HEK293 (cell line): ENCODE measurements at regions not wholly inside any gene's neighbourhood (a gene's known extent, or its start where the extent isn't known, plus 50 kb on each side); places are given as distances from the start of the nearest gene placed in this dataset.

ENCODE experiments used
- CTCF ChIA-PET: fragments of 350-600 bp; formaldehyde crosslinking; extraction: SDS; loops from one replicate; lab custom pipeline; 2021; ENCODE audit warnings: antibody characterized with exemption; lab: Yijun Ruan, JAX
- POLR2A ChIA-PET: fragments of 300-600 bp; formaldehyde crosslinking; extraction: SDS; loops from one replicate; lab custom pipeline; 2020; ENCODE audit warnings: antibody characterized with exemption, inconsistent platforms; lab: Yijun Ruan, JAX
- H3K27ac ChIP-seq: fragments of 200-500 bp; sonication (Bioruptor generic); 2 replicates; pipeline ENCODE4 v1.5.1; 2014; ENCODE audit warnings: low read depth, low read length, control low read depth, inconsistent platforms; ENCODE audit errors: extremely low read depth
- H3K36me3 ChIP-seq, 2 experiments: fragments of 200-500 bp in 1 of 2; sonication (Bioruptor generic) in 1 of 2; 1 replicate in 1 of 2; 2 replicates in 1 of 2; pipeline ENCODE4 v1.5.1; 2014 to 2017; ENCODE audit warnings: inconsistent platforms in 2 of 2, low read length in 2 of 2; ENCODE audit not compliant: control insufficient read depth in 2 of 2, insufficient read depth in 1 of 2
- H3K4me1 ChIP-seq: fragments of 200-500 bp; sonication (Bioruptor generic); 2 replicates; pipeline ENCODE4 v1.5.1; 2014; ENCODE audit warnings: mild to moderate bottlenecking, low read length, inconsistent platforms; ENCODE audit not compliant: control insufficient read depth, insufficient read depth
- H3K4me3 ChIP-seq: 2 replicates; pipeline ENCODE4 v1.5.1; 2011; ENCODE audit warnings: low read depth, mild to moderate bottlenecking, control low read depth, low read length, moderate library complexity
- H3K9me3 ChIP-seq: fragments of 200-500 bp; sonication (Bioruptor generic); 2 replicates; pipeline ENCODE4 v1.5.1; 2014; ENCODE audit warnings: low read depth, low read length, inconsistent platforms; ENCODE audit not compliant: control insufficient read depth, insufficient read depth
- ELK4 ChIP-seq: IDR thresholded peaks from 2 replicates; pipeline ENCODE4 v1.6.1; 2011; ENCODE audit warnings: mild to moderate bottlenecking, low read depth, low read length, borderline replicate concordance
- FEZF1 ChIP-seq: fragments of 450-650 bp; formaldehyde crosslinking; IDR thresholded peaks from 2 replicates; pipeline ENCODE4 v1.5.1; 2016; ENCODE audit warnings: missing biosample characterization, missing genetic modification characterization
- GFI1B ChIP-seq: fragments of 450-650 bp; formaldehyde crosslinking; IDR thresholded peaks from 2 replicates; pipeline ENCODE4 v1.5.1; 2016; ENCODE audit warnings: missing biosample characterization, missing genetic modification characterization
- MEIS1 ChIP-seq: sonication (generic); formaldehyde crosslinking; IDR thresholded peaks from 2 replicates; pipeline ENCODE4 v1.8.1; 2022; ENCODE audit warnings: missing genetic modification reagents, mild to moderate bottlenecking, borderline replicate concordance
- MZF1 ChIP-seq: fragments of 450-650 bp; formaldehyde crosslinking; IDR thresholded peaks from 2 replicates; pipeline ENCODE4 v1.5.1; 2017; ENCODE audit warnings: missing biosample characterization, missing genetic modification characterization, borderline replicate concordance
- YY1 ChIP-seq: fragments of 450-650 bp; formaldehyde crosslinking; IDR thresholded peaks from 2 replicates; pipeline ENCODE4 v1.5.1; 2018; ENCODE audit warnings: missing biosample characterization, missing genetic modification characterization
- YY2 ChIP-seq: fragments of 450-650 bp; formaldehyde crosslinking; IDR thresholded peaks from 2 replicates; pipeline ENCODE4 v1.5.1; 2016; ENCODE audit warnings: missing biosample characterization, missing genetic modification characterization
- ZBTB48 ChIP-seq: fragments of 450-650 bp; formaldehyde crosslinking; IDR thresholded peaks from 2 replicates; pipeline ENCODE4 v1.5.1; 2016; ENCODE audit warnings: missing biosample characterization, missing genetic modification characterization
- ZNF133 ChIP-seq: fragments of 450-650 bp; formaldehyde crosslinking; IDR thresholded peaks from 2 replicates; pipeline ENCODE4 v1.5.1; 2016; ENCODE audit warnings: missing biosample characterization, missing genetic modification characterization
- ZNF140 ChIP-seq: fragments of 450-650 bp; formaldehyde crosslinking; IDR thresholded peaks from 2 replicates; pipeline ENCODE4 v1.5.1; 2016; ENCODE audit warnings: missing biosample characterization, missing genetic modification characterization
- ZNF157 ChIP-seq: fragments of 450-650 bp; formaldehyde crosslinking; IDR thresholded peaks from 2 replicates; pipeline ENCODE4 v1.5.1; 2016; ENCODE audit warnings: missing biosample characterization, missing genetic modification characterization
- ZNF16 ChIP-seq: fragments of 450-650 bp; formaldehyde crosslinking; IDR thresholded peaks from 2 replicates; pipeline ENCODE4 v1.5.1; 2016; ENCODE audit warnings: low read depth, missing biosample characterization, missing genetic modification characterization
- ZNF174 ChIP-seq: fragments of 450-650 bp; formaldehyde crosslinking; IDR thresholded peaks from 2 replicates; pipeline ENCODE4 v1.5.0; 2017; ENCODE audit warnings: missing biosample characterization, mild to moderate bottlenecking, missing genetic modification characterization
- ZNF366 ChIP-seq: fragments of 450-650 bp; formaldehyde crosslinking; conservative IDR thresholded peaks from 2 replicates; pipeline ENCODE4 v1.5.1; 2016; ENCODE audit warnings: missing biosample characterization, missing genetic modification characterization
- ZNF398 ChIP-seq: fragments of 450-650 bp; formaldehyde crosslinking; IDR thresholded peaks from 2 replicates; pipeline ENCODE4 v1.5.1; 2017; ENCODE audit warnings: missing biosample characterization, missing genetic modification characterization
- ZNF48 ChIP-seq: fragments of 450-650 bp; formaldehyde crosslinking; IDR thresholded peaks from 2 replicates; pipeline ENCODE4 v1.5.1; 2016; ENCODE audit warnings: missing biosample characterization, missing genetic modification characterization
- ZNF561 ChIP-seq: fragments of 450-650 bp; IDR thresholded peaks from 2 replicates; pipeline ENCODE4 v1.5.1; 2018; ENCODE audit warnings: missing biosample characterization, missing genetic modification characterization, borderline replicate concordance
- ZNF571 ChIP-seq: fragments of 450-650 bp; formaldehyde crosslinking; IDR thresholded peaks from 2 replicates; pipeline ENCODE4 v1.5.0; 2017; ENCODE audit warnings: missing biosample characterization, missing genetic modification characterization
- ZNF658 ChIP-seq: fragments of 450-650 bp; formaldehyde crosslinking; IDR thresholded peaks from 2 replicates; pipeline ENCODE4; 2016; ENCODE audit warnings: missing biosample characterization, missing genetic modification characterization
- ZNF692 ChIP-seq: fragments of 450-650 bp; formaldehyde crosslinking; IDR thresholded peaks from 2 replicates; pipeline ENCODE4 v1.5.1; 2016; ENCODE audit warnings: missing biosample characterization, missing genetic modification characterization

- TF ChIP-seq ZNF571 (tag by site-specific recombination) = no peak
- no peak for TF ChIP-seq ZBTB48 (tag by site-specific recombination)
These were observed 140.0 kb downstream of the FCRL5 start (continued) for GRCh38 chr1:157412308-157412707.

- no peaks in the 10 kb centered on the region for H3K9me3 ChIP-seq
- POLR2A ChIA-PET = no interaction called here
- TF ChIP-seq ELK4 (no peak), MZF1 (no peak), ZNF157 (tag by site-specific recombination) (no peak), ZNF174 (tag by site-specific recombination) (no peak), ZNF48 (no peak), YY1 (tag by site-specific recombination) (no peak)
- TF ChIP-seq, all 188 proteins: peak for 0
- H3K36me3 ChIP-seq = no peaks in the 10 kb centered on the region
- no peaks in the 10 kb centered on the region for H3K4me1 ChIP-seq
- CTCF ChIA-PET = interaction anchor here (0.7 kb wide), 1 partner anchor 43 kb away, joined by 3 read pairs; no protein-coding TSS in a partner anchor
- no peak overlapping the region for H3K4me3 ChIP-seq
- H3K27ac ChIP-seq = no peak overlapping the region
These were observed 140.5 kb downstream of the FCRL5 start for GRCh38 chr1:157411769-157412168.

GRCh38 chr1:157411064-157411463, 141.3 kb downstream of the FCRL5 start:
- H3K27ac ChIP-seq = no peak overlapping the region
- no peaks in the 10 kb centered on the region for H3K36me3 ChIP-seq
- no peaks in the 10 kb centered on the region for H3K9me3 ChIP-seq
- CTCF ChIA-PET = no interaction called here
- no peaks in the 10 kb centered on the region for H3K4me1 ChIP-seq
- POLR2A ChIA-PET = no interaction called here
- TF ChIP-seq MEIS1 (CRISPR knock-in tag) = no peak
- TF ChIP-seq ZNF366 = no peak
- no peak for TF ChIP-seq ZNF692
- no peak for TF ChIP-seq ZNF398 (tag by site-specific recombination)
- no peak for TF ChIP-seq ZNF561 (tag by site-specific recombination)
- TF ChIP-seq ZNF140 (tag by site-specific recombination) = no peak
- TF ChIP-seq ZNF16 (tag by site-specific recombination) = no peak
- no peak for TF ChIP-seq ZNF133 (tag by site-specific recombination)
- no peak for TF ChIP-seq FEZF1 (tag by site-specific recombination)
- TF ChIP-seq ZNF658 (tag by site-specific recombination) = no peak
- TF ChIP-seq GFI1B (tag by site-specific recombination) = no peak
- TF ChIP-seq YY2 = no peak
- no peak overlapping the region for H3K4me3 ChIP-seq
